Endothelial cell of umbilical vein (primary cell): ENCODE measurements at regions not wholly inside any gene's neighbourhood (a gene's known extent, or its start where the extent isn't known, plus 50 kb on each side); places are given as distances from the start of the nearest gene placed in this dataset.

Source experiments
- BruUV-seq: library from RNA; stranded (reverse); fragments of 400-500 nt; replicated peaks from 2 replicates; lab custom pipeline; 2021; lab: Mats Ljungman, UMichigan
- CTCF ChIA-PET: fragments of 300-600, 350-600 bp; sonication (Branson Sonifier 250); formaldehyde crosslinking; loops from one replicate; lab custom pipeline; 2021; ENCODE audit warnings: antibody characterized with exemption, inconsistent platforms; lab: Charles Lee
- POLR2A ChIA-PET: fragments of 300-600, 350-600 bp; sonication (Branson Sonifier 250); formaldehyde crosslinking; loops from one replicate; lab custom pipeline; 2021; ENCODE audit warnings: antibody characterized with exemption, inconsistent platforms; lab: Charles Lee
- DNase-seq: peaks from one replicate; pipeline ENCODE4 v3.0.0-alpha.2; 2011; ENCODE audit warnings: low read depth, low spot score
- FAIRE-seq: peaks from 2 replicates; lab custom pipeline; 2011; peaks lifted over from hg19 to GRCh38; lab: Jason Lieb, UNC
- H2AFZ ChIP-seq: 2 replicates; pipeline ENCODE4 v1.6.0; 2012; ENCODE audit warnings: low read depth, low read length, control low read depth, inconsistent platforms
- H3K27ac ChIP-seq: 2 replicates; pipeline ENCODE4 v1.5.1; 2011; ENCODE audit warnings: low read depth, mild to moderate bottlenecking, control low read depth, low read length, moderate library complexity; ENCODE audit not compliant: insufficient read depth
- H3K27me3 ChIP-seq, 2 experiments: 2 replicates each; pipeline versions ENCODE4 v1.6.0 to v1.6.1; 2011; ENCODE audit warnings: low read length in 2 of 2, mixed read lengths in 1 of 2; ENCODE audit not compliant: control insufficient read depth in 2 of 2, insufficient read depth in 2 of 2
- H3K36me3 ChIP-seq, 2 experiments: 2 replicates in 1 of 2; 3 replicates in 1 of 2; pipeline ENCODE4 v1.5.1; 2011; ENCODE audit warnings: low read length in 2 of 2, mild to moderate bottlenecking in 1 of 2, moderate library complexity in 1 of 2; ENCODE audit not compliant: control insufficient read depth in 2 of 2, insufficient read depth in 2 of 2; ENCODE audit errors: extremely low read depth in 1 of 2
- H3K4me1 ChIP-seq: 3 replicates; pipeline ENCODE4 v1.5.1; 2011; ENCODE audit warnings: mild to moderate bottlenecking, low read length; ENCODE audit not compliant: control insufficient read depth, insufficient read depth; ENCODE audit errors: extremely low read depth
- H3K4me2 ChIP-seq: 2 replicates; pipeline ENCODE4 v1.6.1; 2011; ENCODE audit warnings: low read length, control low read depth, mixed read lengths; ENCODE audit not compliant: insufficient read depth
- H3K4me3 ChIP-seq, 3 experiments: fragments of 200-600 bp in 1 of 3; sonication (generic), shearing (Covaris generic) in 1 of 3; replicated peaks in 1 of 3; 2 replicates each; pipeline ENCODE4 v1.5.1; 2011 to 2016; ENCODE audit warnings: control low read depth in 3 of 3, low read length in 3 of 3, mild to moderate bottlenecking in 2 of 3, inconsistent platforms in 1 of 3, low read depth in 1 of 3, moderate library complexity in 1 of 3; ENCODE audit not compliant: insufficient read depth in 1 of 3
- H3K79me2 ChIP-seq: 2 replicates; pipeline ENCODE4 v1.6.0; 2012; ENCODE audit warnings: low read length, inconsistent platforms; ENCODE audit not compliant: control insufficient read depth, insufficient read depth
- H3K9ac ChIP-seq: replicated peaks from 2 replicates; pipeline ENCODE3; 2011; ENCODE audit warnings: low read length, control low read depth; ENCODE audit not compliant: insufficient read depth; ENCODE audit errors: extremely low read depth
- H3K9me1 ChIP-seq: replicated peaks from 3 replicates; pipeline ENCODE4 v1.6.0; 2011; ENCODE audit warnings: mild to moderate bottlenecking, low read length; ENCODE audit not compliant: control insufficient read depth, insufficient read depth; ENCODE audit errors: extremely low read depth
- H3K9me3 ChIP-seq: replicated peaks from 2 replicates; pipeline ENCODE4 v1.5.1; 2012; ENCODE audit warnings: low read length, inconsistent platforms; ENCODE audit not compliant: control insufficient read depth, insufficient read depth
- H4K20me1 ChIP-seq: replicated peaks from 2 replicates; pipeline ENCODE3; 2011; ENCODE audit warnings: mild to moderate bottlenecking, low read length; ENCODE audit not compliant: control insufficient read depth, insufficient read depth; ENCODE audit errors: extremely low read depth
- EZH2 ChIP-seq: IDR thresholded peaks from 2 replicates; pipeline ENCODE4 v1.6.1; 2012; ENCODE audit warnings: borderline replicate concordance, low read depth, mild to moderate bottlenecking, moderate library complexity, low read length, inconsistent platforms; ENCODE audit not compliant: severe bottlenecking
- FOS ChIP-seq: IDR thresholded peaks from 2 replicates; pipeline ENCODE4 v1.6.1; 2011; ENCODE audit warnings: mild to moderate bottlenecking, low read length, moderate library complexity, borderline replicate concordance; ENCODE audit not compliant: insufficient read depth
- GATA2 ChIP-seq: IDR thresholded peaks from 2 replicates; pipeline ENCODE4 v1.7.0; 2011; ENCODE audit warnings: low read depth, mild to moderate bottlenecking, moderate library complexity, mixed read lengths, low read length; ENCODE audit not compliant: insufficient read length, insufficient read depth
- JUN ChIP-seq: IDR thresholded peaks from 2 replicates; pipeline ENCODE4 v1.6.1; 2011; ENCODE audit warnings: borderline replicate concordance, low read depth; ENCODE audit not compliant: insufficient read length, insufficient read depth
- MYC ChIP-seq: IDR thresholded peaks from one replicate; pipeline ENCODE4 v1.6.1; 2011; ENCODE audit warnings: mild to moderate bottlenecking, low read depth, low read length
- POLR2A ChIP-seq: IDR thresholded peaks from 2 replicates; pipeline ENCODE4 v1.6.1; 2012; ENCODE audit warnings: low read depth, mild to moderate bottlenecking, control low read depth, low read length
- POLR2AphosphoS5 ChIP-seq: IDR thresholded peaks from 2 replicates; pipeline ENCODE4 v1.6.1; 2012; ENCODE audit warnings: low read depth, mild to moderate bottlenecking, control low read depth, low read length, moderate library complexity; ENCODE audit not compliant: insufficient read depth
- dilution Hi-C: fragments of 300-500 bp; cut with MboI; formaldehyde crosslinking; loops from one replicate; pipeline ENCODE4 v1.15.0; 2019; ENCODE audit warnings: low sequenced_read_pairs; ENCODE audit not compliant: extremely low pct_ligation_motif_present
- intact Hi-C: fragments of 100-400 bp; cut with micrococcal nuclease; formaldehyde crosslinking; loops from one replicate; pipeline ENCODE4 v1.10.0; 2022
- TF ChIP-seq, protein P1 (sequence below): IDR thresholded peaks from 2 replicates; pipeline ENCODE4 v1.6.1; 2011; ENCODE audit not compliant: insufficient read depth, insufficient read length
- TF ChIP-seq, protein P2 (sequence below), 2 donors: IDR thresholded peaks; 1 replicate in 1 of 2; 2 replicates in 1 of 2; pipeline ENCODE4 v1.5.1; 2011; ENCODE audit warnings: low read length in 2 of 2, mild to moderate bottlenecking in 2 of 2, moderate library complexity in 2 of 2, control low read depth in 1 of 2, inconsistent platforms in 1 of 2, low read depth in 1 of 2; ENCODE audit not compliant: insufficient read depth in 1 of 2; ENCODE audit errors: extremely low read depth in 1 of 2

DNA sequence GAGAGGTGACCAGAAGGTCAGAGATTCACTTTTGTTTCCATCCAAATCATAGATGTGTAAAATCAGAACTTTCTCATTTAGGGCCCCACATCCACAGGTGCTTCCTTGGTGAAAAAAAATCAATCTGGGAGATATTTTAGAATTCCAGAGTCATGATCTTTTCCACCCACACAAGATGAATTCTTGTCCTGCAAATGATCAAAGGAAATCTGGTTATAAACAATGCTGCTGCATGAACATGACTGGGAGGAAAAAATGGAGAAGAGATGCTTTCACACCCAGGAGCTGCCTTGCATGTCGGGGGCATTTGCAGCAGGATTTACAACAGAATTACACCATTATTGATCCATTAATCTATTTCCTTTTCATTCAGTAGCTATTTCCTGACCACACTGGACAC, 106.5 kb upstream of the TMEM72 start:
- dilution Hi-C loops (no loop called here), intact Hi-C loops (loop anchor here (5.0 kb wide), 1 partner anchor 618 kb away; no protein-coding TSS in a partner anchor)
- Histone ChIP-seq H3K36me3 (no peaks in the 10 kb centered on the region), H3K27ac (no peak overlapping the region), H3K79me2 (no peaks in the 10 kb centered on the region), H3K4me3 (no peak overlapping the region), H3K9ac (no peak overlapping the region), H4K20me1 (no peaks in the 10 kb centered on the region), H3K4me1 (peaks cover 22% of the 10 kb centered on the region), H3K27me3 (peaks cover 0 to 2% of the 10 kb centered on the region in 2 experiments), H3K9me3 (no peaks in the 10 kb centered on the region), H2AFZ (no peak overlapping the region), H3K9me1 (no peaks in the 10 kb centered on the region), H3K4me2 (no peak overlapping the region)
- FAIRE-seq (no peak), DNase-seq (no peak)
- CTCF ChIA-PET = no interaction called here
- no TSS peak for BruUV-seq
- POLR2A ChIA-PET = no interaction called here
- TF ChIP-seq POLR2AphosphoS5 (no peak), EZH2 (no peak), MYC (no peak), FOS (no peak), JUN (no peak), POLR2A (no peak), GATA2 (no peak)
- TF ChIP-seq, protein P1, sequence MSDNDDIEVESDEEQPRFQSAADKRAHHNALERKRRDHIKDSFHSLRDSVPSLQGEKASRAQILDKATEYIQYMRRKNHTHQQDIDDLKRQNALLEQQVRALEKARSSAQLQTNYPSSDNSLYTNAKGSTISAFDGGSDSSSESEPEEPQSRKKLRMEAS = no peak
- TF ChIP-seq, protein P2, sequence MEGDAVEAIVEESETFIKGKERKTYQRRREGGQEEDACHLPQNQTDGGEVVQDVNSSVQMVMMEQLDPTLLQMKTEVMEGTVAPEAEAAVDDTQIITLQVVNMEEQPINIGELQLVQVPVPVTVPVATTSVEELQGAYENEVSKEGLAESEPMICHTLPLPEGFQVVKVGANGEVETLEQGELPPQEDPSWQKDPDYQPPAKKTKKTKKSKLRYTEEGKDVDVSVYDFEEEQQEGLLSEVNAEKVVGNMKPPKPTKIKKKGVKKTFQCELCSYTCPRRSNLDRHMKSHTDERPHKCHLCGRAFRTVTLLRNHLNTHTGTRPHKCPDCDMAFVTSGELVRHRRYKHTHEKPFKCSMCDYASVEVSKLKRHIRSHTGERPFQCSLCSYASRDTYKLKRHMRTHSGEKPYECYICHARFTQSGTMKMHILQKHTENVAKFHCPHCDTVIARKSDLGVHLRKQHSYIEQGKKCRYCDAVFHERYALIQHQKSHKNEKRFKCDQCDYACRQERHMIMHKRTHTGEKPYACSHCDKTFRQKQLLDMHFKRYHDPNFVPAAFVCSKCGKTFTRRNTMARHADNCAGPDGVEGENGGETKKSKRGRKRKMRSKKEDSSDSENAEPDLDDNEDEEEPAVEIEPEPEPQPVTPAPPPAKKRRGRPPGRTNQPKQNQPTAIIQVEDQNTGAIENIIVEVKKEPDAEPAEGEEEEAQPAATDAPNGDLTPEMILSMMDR (IDR thresholded peaks at IDR 0.05; ENCODE audit: extremely low read depth in 1 of 2, insufficient read depth in 1 of 2, low read depth in 1 of 2, low read length in 2 of 2) = no peak
